Adrenal gland (tissue), 9 donors: ENCODE measurements at regions not wholly inside any gene's neighbourhood (a gene's known extent, or its start where the extent isn't known, plus 50 kb on each side); places are given as distances from the start of the nearest gene placed in this dataset.

ENCODE experiments used
- DNase-seq, 7 donors: peaks; one replicate each; pipeline ENCODE4 v3.0.0-alpha.2; 2019 to 2020
- H3K27ac ChIP-seq, 5 donors: fragments of 200-600 bp; sonication (generic) in 4 of 5; 1 replicate in 3 of 5; 2 replicates in 2 of 5; pipeline versions ENCODE4 v1.5.1 to v1.8.0; 2016 to 2020; ENCODE audit warnings: mild to moderate bottlenecking in 1 of 5
- H3K27me3 ChIP-seq: fragments of 200-600 bp; 2 replicates; pipeline ENCODE4 v1.8.0; 2021
- H3K36me3 ChIP-seq, 2 donors: fragments of 200-600 bp; replicated peaks in 1 of 2; 1 replicate in 1 of 2; 2 replicates in 1 of 2; pipeline versions ENCODE4 v1.5.1 to v1.8.0; 2018 to 2022
- H3K4me1 ChIP-seq, 2 donors: fragments of 200-600 bp; replicated peaks in 1 of 2; 1 replicate in 1 of 2; 2 replicates in 1 of 2; pipeline versions ENCODE4 v1.5.1 to v1.8.0; 2018 to 2021
- H3K4me3 ChIP-seq, 4 donors: fragments of 200-600 bp; sonication (generic) in 3 of 4; one replicate each; pipeline ENCODE4 v1.5.1; 2016 to 2018
- H3K9me3 ChIP-seq, 3 donors: fragments of 200-600 bp; sonication (generic) in 1 of 3; replicated peaks in 1 of 3; 1 replicate in 2 of 3; 2 replicates in 1 of 3; pipeline versions ENCODE4 v1.5.1 to v1.8.0; 2016 to 2021
- POLR2A ChIP-seq, 2 donors: fragments of 450-650 bp; IDR thresholded peaks; one replicate each; pipeline ENCODE4 v1.6.1; 2017; ENCODE audit warnings: antibody characterized with exemption in 2 of 2, mild to moderate bottlenecking in 2 of 2, moderate library complexity in 1 of 2
- WGBS, 4 donors: extraction: QIAGEN DNeasy Blood & Tissue Kit in 2 of 4; methylation state at CpG; one replicate each; pipeline versions ENCODE4 v1.1.5 to v1.1.7; 2013 to 2017; 5-methylcytosine and 5-hydroxymethylcytosine counted together
- intact Hi-C, 2 donors: fragments of 100-400 bp; cut with DNase I; formaldehyde crosslinking; loops; one replicate each; pipeline versions ENCODE4 v1.14.1 to v1.15.0; 2022 to 2023
- TF ChIP-seq, protein P1 (sequence below), 6 experiments: fragments of 450-650 bp in 4 of 6; fragments of 200-600 bp in 2 of 6; sonication (generic) in 1 of 6; IDR thresholded peaks; 1 replicate in 5 of 6; 2 replicates in 1 of 6; pipeline versions ENCODE4 v1.5.1 to v1.8.0; 2016 to 2021; ENCODE audit warnings: antibody characterized with exemption in 6 of 6, mild to moderate bottlenecking in 2 of 6, moderate library complexity in 1 of 6
- donor health status: healthy with polysubstance abuse.
- donor health status: Bipolar disorder and iron deficiency.
- donor health status: DM: yes; HTN: yes; CAD: no.
- donor health status: DM: no; HTN: no; CAD: no.
- donor health status: DM: no; HTN: no; CAD: no.

DNA sequence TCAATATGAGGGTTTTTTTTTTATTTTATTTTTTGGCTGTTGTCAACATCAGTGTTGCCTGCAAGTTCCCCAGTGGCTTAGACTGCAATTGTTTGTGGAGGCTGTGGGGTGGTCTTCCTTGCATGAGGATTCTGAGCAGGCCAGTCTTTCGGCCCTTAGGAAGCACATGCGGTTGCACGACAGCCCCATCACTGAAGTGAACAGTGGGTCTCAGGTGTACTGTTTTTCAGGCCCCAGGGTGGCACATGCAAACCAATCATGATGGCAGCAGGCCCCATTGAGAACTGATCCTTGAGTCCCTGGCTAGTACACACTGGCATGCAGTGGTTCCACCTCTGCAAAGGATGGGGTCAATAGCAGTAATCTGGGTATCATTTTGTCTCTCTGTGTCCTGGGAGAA lies 768.7 kb downstream of the EPHA3 start:
- intact Hi-C loops = no loop called here
- no peaks in the 10 kb centered on the region for H3K36me3 ChIP-seq
- WGBS, 4 donors = 85 to 100% (median 91%) methylated on average over 1 to 3 of the region's 3 CpGs

DNA sequence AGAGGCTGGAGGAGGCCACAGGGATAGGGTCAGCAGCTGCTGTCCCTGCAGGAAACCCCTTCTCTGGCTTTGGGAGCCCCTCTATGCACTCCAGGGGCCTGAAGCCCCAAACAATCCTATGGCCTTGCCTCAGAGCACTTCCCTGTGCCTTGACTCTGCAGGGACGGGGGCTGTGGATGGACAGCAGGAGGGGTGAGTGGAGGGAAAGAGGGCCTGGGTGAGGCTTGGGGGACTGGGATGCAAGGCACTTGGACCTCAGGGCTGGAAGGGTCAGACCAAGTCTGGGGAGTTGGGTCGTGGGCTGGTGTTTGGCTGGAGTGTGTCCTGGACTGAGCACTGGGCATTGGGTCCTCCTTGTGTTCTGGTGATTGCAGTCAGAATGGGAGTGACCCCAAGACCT lies 769.8 kb downstream of the EPHA3 start:
- Histone ChIP-seq H3K9me3 (no peaks in the 10 kb centered on the region), H3K27ac (no peak overlapping the region), H3K4me3 (no peak overlapping the region), H3K36me3 (no peaks in the 10 kb centered on the region), H3K4me1 (no peaks in the 10 kb centered on the region), H3K27me3 (no peaks in the 10 kb centered on the region)
- intact Hi-C loops = no loop called here
- no peak for DNase-seq
- WGBS, 4 donors = 50 to 81% (median 73%) methylated on average over 1 to 2 of the region's 2 CpGs
- TF ChIP-seq, protein P1, sequence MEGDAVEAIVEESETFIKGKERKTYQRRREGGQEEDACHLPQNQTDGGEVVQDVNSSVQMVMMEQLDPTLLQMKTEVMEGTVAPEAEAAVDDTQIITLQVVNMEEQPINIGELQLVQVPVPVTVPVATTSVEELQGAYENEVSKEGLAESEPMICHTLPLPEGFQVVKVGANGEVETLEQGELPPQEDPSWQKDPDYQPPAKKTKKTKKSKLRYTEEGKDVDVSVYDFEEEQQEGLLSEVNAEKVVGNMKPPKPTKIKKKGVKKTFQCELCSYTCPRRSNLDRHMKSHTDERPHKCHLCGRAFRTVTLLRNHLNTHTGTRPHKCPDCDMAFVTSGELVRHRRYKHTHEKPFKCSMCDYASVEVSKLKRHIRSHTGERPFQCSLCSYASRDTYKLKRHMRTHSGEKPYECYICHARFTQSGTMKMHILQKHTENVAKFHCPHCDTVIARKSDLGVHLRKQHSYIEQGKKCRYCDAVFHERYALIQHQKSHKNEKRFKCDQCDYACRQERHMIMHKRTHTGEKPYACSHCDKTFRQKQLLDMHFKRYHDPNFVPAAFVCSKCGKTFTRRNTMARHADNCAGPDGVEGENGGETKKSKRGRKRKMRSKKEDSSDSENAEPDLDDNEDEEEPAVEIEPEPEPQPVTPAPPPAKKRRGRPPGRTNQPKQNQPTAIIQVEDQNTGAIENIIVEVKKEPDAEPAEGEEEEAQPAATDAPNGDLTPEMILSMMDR (IDR thresholded peaks at IDR 0.05) = no peak
- TF ChIP-seq POLR2A (IDR thresholded peaks at IDR 0.05) = no peak

More for the DNA sequence above, 768.7 kb downstream of the EPHA3 start:
- no peak overlapping the region for H3K4me3 ChIP-seq
- no peaks in the 10 kb centered on the region for H3K9me3 ChIP-seq
- DNase-seq = no peak
- H3K4me1 ChIP-seq = no peaks in the 10 kb centered on the region
- H3K27ac ChIP-seq = no peak overlapping the region
- TF ChIP-seq POLR2A (IDR thresholded peaks at IDR 0.05) = no peak
- no peaks in the 10 kb centered on the region for H3K27me3 ChIP-seq

DNA sequence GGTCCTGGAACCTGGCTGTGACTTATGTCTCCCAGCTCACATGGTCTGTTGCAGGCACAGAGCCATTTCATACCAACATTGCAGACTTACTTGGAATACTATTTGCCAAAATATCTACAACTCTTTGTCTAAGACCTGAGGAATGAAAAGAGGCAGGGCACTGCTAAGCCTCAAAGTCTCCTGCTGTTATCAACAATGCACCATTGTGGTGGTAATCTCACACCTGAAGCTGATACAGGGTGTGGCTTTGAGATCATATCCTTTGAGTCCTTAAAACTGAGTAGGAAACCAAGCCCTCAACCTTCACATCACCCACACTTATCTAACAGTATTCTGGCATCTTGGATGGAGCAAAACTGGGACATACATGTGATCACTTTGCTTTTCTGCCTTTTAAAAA lies 782.0 kb downstream of the EPHA3 start:
- H3K4me3 ChIP-seq = no peak overlapping the region
- no peaks in the 10 kb centered on the region for H3K4me1 ChIP-seq
- H3K27me3 ChIP-seq = no peaks in the 10 kb centered on the region
- TF ChIP-seq, protein P1 (IDR thresholded peaks at IDR 0.05) = no peak
- TF ChIP-seq POLR2A (IDR thresholded peaks at IDR 0.05) = no peak
- H3K9me3 ChIP-seq = no peaks in the 10 kb centered on the region
- H3K36me3 ChIP-seq = no peaks in the 10 kb centered on the region
- DNase-seq = no peak
- intact Hi-C loops = no loop called here
- no peak overlapping the region for H3K27ac ChIP-seq

DNA sequence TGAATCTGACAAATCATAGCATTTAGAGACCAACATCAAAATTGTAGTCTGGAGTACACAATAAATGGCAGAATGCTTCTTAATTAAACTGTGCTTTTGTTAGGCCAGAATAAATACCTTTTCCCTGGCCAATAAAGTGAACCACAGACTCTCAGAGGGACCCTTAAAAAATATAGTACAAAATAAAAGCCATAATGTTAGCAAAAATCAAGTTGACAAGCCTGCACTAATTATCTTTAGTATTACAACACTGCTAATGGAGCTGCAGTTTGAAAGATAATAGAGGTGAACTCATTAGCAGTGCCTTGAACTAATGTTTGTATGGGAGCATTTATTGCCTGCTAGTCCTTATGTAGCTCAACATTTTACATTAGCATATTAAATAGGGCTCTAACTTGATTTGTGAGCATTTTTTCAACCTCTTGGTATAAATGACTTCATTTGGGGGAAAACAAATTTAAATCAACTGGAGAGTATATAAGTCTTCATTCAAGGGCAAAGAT lies 801.3 kb downstream of the EPHA3 start:
- Histone ChIP-seq H3K4me1 (no peaks in the 10 kb centered on the region), H3K36me3 (no peaks in the 10 kb centered on the region), H3K27me3 (no peaks in the 10 kb centered on the region), H3K4me3 (no peak overlapping the region), H3K9me3 (no peaks in the 10 kb centered on the region), H3K27ac (no peak overlapping the region)
- no peak for DNase-seq
- intact Hi-C loops = no loop called here
- TF ChIP-seq POLR2A (IDR thresholded peaks at IDR 0.05) = no peak
- TF ChIP-seq, protein P1 (IDR thresholded peaks at IDR 0.05) = no peak

DNA sequence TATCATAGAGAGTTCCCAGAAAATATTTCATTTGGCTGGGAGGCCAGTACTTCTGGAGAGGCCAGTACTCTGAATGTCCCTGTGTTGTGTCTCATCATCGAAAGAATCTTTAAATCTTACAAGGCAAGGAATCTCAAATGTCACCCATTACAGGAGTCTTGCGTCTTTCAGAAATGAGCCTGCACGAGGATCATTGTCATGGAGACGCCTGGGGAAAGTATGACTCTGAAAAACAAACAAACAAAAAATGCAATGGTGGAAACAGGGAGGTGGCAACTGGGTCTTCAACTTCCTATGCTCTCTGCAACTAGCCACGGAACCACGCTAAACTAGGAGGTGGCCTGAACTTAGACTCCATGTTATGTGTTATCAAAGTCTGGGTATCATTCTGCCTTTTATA lies 804.6 kb downstream of the EPHA3 start:
- no peak for DNase-seq
- no peak for TF ChIP-seq POLR2A (IDR thresholded peaks at IDR 0.05)
- TF ChIP-seq, protein P1 (IDR thresholded peaks at IDR 0.05) = no peak
- Histone ChIP-seq H3K9me3 (no peaks in the 10 kb centered on the region), H3K36me3 (no peaks in the 10 kb centered on the region), H3K27ac (no peak overlapping the region), H3K4me3 (no peak overlapping the region), H3K4me1 (no peaks in the 10 kb centered on the region), H3K27me3 (no peaks in the 10 kb centered on the region)
- WGBS, 4 donors = 75 to 81% (median 78%) methylated on average over 6 of the region's 6 CpGs
- intact Hi-C loops = no loop called here
